ENCODE measurements at regions not wholly inside any gene's neighbourhood (a gene's known extent, or its start where the extent isn't known, plus 50 kb on each side); places are given as distances from the start of the nearest gene placed in this dataset.

- BruUV-seq (replicated peaks), result no TSS peak
- Histone ChIP-seq H3K4me3 (no peak overlapping the region), H3K4me2 (no peak overlapping the region), H4K20me1 (ENCODE audit: insufficient read depth) (no peaks in the 10 kb centered on the region), H3K27ac (no peak overlapping the region), H3K9me3 (ENCODE audit: insufficient read depth, low read depth) (no peaks in the 10 kb centered on the region), H3K4me1 (replicated peaks; ENCODE audit: insufficient read depth) (no peaks in the 10 kb centered on the region), H2AFZ (no peak overlapping the region), H3K36me3 (ENCODE audit: low read depth) (no peaks in the 10 kb centered on the region), H3F3A (ENCODE audit: insufficient read depth, low read depth) (no peaks in the 10 kb centered on the region), H3K79me2 (ENCODE audit: low read depth) (no peaks in the 10 kb centered on the region), H3K9me2 (ENCODE audit: insufficient read depth) (no peaks in the 10 kb centered on the region), H3K27me3 (ENCODE audit: insufficient read depth, low read depth) (no peaks in the 10 kb centered on the region)
- ChIA-PET CTCF (no interaction called here), POLR2A (ENCODE audit: unreplicated experiment) (no interaction called here)
- TF ChIP-seq CTCF (conservative IDR thresholded peaks at IDR 0.05) (no peak), EZH2 (IDR thresholded peaks at IDR 0.05; ENCODE audit: low read depth) (no peak)
- no peak for DNase-seq
- intact Hi-C loops (cut with micrococcal nuclease; ENCODE audit: unreplicated experiment), result loop anchor here (5.0 kb wide), 1 partner anchor 45 kb away; no protein-coding TSS in a partner anchor
Observed at GRCh38 chr7:118452128-118452527, 227.6 kb downstream of the ANKRD7 start.

DNA sequence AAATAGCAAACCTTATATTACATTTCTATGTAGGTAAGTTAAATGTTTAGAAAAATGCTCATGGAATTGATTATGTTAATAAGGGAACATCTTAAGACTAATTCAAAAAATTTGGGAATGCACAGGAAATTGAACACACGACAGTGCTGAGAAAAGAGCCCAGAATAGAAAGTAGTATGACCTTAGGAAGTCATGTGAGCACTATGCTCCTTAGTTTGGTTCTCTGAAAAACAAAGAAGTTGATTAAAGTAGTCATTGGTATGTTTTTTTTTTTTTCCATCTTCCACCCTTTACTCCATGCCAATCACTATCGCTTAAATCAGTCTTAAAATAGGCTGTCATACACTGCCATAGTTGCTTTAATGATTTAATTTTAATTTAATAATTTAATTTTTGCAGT lies 242.9 kb downstream of the ANKRD7 start:
- TF ChIP-seq EZH2 (IDR thresholded peaks at IDR 0.05; ENCODE audit: low read depth) (no peak), CTCF (conservative IDR thresholded peaks at IDR 0.05) (no peak)
- Histone ChIP-seq H3K4me2 (no peak overlapping the region), H2AFZ (no peak overlapping the region), H3K4me3 (no peak overlapping the region), H3K9me2 (ENCODE audit: insufficient read depth) (no peaks in the 10 kb centered on the region), H3K27ac (no peak overlapping the region), H3K27me3 (ENCODE audit: insufficient read depth, low read depth) (no peaks in the 10 kb centered on the region), H3K79me2 (ENCODE audit: low read depth) (no peaks in the 10 kb centered on the region), H3K36me3 (ENCODE audit: low read depth) (no peaks in the 10 kb centered on the region), H4K20me1 (ENCODE audit: insufficient read depth) (no peaks in the 10 kb centered on the region), H3K9me3 (ENCODE audit: insufficient read depth, low read depth) (no peaks in the 10 kb centered on the region), H3K4me1 (replicated peaks; ENCODE audit: insufficient read depth) (no peaks in the 10 kb centered on the region), H3F3A (ENCODE audit: insufficient read depth, low read depth) (no peaks in the 10 kb centered on the region)
- DNase-seq, result no peak
- POLR2A ChIA-PET (ENCODE audit: unreplicated experiment), result no interaction called here
- CTCF ChIA-PET, result no interaction called here
- BruUV-seq (replicated peaks), result no TSS peak
- intact Hi-C loops (cut with micrococcal nuclease; ENCODE audit: unreplicated experiment), result no loop called here

DNA sequence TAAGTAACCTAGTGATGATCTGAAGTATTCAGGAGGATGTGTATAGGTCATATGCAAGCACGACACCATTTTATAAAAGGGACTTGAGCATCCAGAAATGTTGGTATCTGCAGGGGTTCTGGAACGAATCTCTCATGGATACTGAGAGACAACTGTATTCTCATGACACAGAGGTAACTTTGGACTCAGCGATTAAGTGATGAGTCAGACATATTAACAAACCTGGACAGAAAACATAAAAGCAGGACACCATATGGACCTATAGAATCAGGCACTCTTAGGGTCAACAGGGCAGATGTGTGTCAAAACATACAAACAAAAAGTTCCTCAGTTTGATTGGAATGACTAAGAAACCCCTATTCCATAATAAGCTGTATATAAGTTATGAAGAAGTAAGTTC lies 248.1 kb downstream of the ANKRD7 start:
- H2AFZ ChIP-seq, result no peak overlapping the region
- no TSS peak for BruUV-seq (replicated peaks)
- no peaks in the 10 kb centered on the region for H3K27me3 ChIP-seq (ENCODE audit: insufficient read depth, low read depth)
- no peaks in the 10 kb centered on the region for H3K9me3 ChIP-seq (ENCODE audit: insufficient read depth, low read depth)
- H3K27ac ChIP-seq, result no peak overlapping the region
- intact Hi-C loops (cut with micrococcal nuclease; ENCODE audit: unreplicated experiment), result no loop called here
- POLR2A ChIA-PET (ENCODE audit: unreplicated experiment), result no interaction called here
- H3K4me1 ChIP-seq (replicated peaks; ENCODE audit: insufficient read depth), result no peaks in the 10 kb centered on the region
- no peak for TF ChIP-seq CTCF (conservative IDR thresholded peaks at IDR 0.05)
- TF ChIP-seq EZH2 (IDR thresholded peaks at IDR 0.05; ENCODE audit: low read depth), result no peak
- H3K4me2 ChIP-seq, result no peak overlapping the region
- H4K20me1 ChIP-seq (ENCODE audit: insufficient read depth), result no peaks in the 10 kb centered on the region
- no peaks in the 10 kb centered on the region for H3K36me3 ChIP-seq (ENCODE audit: low read depth)
- H3K79me2 ChIP-seq (ENCODE audit: low read depth), result no peaks in the 10 kb centered on the region
- no peaks in the 10 kb centered on the region for H3F3A ChIP-seq (ENCODE audit: insufficient read depth, low read depth)
- no peak overlapping the region for H3K4me3 ChIP-seq
- no peak for DNase-seq
- no peaks in the 10 kb centered on the region for H3K9me2 ChIP-seq (ENCODE audit: insufficient read depth)
- CTCF ChIA-PET, result no interaction called here
